A673 (cell line): ENCODE measurements at regions not wholly inside any gene's neighbourhood (a gene's known extent, or its start where the extent isn't known, plus 50 kb on each side); places are given as distances from the start of the nearest gene placed in this dataset.

Experiments
- EZH2 ChIP-seq: fragments of 200-600 bp; sonication (generic); IDR thresholded peaks from 2 replicates; pipeline ENCODE4 v1.6.1; 2017; ENCODE audit warnings: borderline replicate concordance, low read depth, mild to moderate bottlenecking, mixed read lengths, antibody characterized with exemption, low read length; ENCODE audit not compliant: poor library complexity, severe bottlenecking
- TF ChIP-seq, protein P1 (sequence below): fragments of 300-800, 200-600 bp; sonication (generic); conservative IDR thresholded peaks from 2 replicates; pipeline ENCODE4 v1.5.1; 2017; ENCODE audit warnings: low read depth, mild to moderate bottlenecking, antibody characterized with exemption, low read length, moderate library complexity, mixed read lengths

DNA sequence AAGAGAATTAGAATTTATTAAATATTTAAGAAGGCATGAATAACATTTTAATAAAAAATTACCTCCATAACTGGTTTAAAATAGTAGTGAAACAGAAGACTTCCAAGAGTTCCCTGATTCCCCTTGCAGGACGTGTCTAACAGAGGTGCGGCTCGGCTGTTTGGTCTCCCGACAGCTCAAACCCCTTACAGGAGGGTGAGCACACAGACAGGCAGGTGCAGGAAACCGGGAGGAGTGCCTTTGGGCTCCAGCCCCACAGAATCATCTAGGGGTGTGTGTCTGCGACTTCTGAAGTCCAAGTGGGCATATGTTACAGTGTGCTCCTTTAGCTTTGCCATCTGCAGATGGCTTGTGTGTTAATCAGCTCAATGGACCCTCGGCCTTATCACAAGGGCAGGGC, 88.1 kb upstream of the CCSER1 start:
- TF ChIP-seq EZH2: no peak
- TF ChIP-seq, protein P1, sequence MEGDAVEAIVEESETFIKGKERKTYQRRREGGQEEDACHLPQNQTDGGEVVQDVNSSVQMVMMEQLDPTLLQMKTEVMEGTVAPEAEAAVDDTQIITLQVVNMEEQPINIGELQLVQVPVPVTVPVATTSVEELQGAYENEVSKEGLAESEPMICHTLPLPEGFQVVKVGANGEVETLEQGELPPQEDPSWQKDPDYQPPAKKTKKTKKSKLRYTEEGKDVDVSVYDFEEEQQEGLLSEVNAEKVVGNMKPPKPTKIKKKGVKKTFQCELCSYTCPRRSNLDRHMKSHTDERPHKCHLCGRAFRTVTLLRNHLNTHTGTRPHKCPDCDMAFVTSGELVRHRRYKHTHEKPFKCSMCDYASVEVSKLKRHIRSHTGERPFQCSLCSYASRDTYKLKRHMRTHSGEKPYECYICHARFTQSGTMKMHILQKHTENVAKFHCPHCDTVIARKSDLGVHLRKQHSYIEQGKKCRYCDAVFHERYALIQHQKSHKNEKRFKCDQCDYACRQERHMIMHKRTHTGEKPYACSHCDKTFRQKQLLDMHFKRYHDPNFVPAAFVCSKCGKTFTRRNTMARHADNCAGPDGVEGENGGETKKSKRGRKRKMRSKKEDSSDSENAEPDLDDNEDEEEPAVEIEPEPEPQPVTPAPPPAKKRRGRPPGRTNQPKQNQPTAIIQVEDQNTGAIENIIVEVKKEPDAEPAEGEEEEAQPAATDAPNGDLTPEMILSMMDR: no peak
